Astrocyte (in vitro differentiated cells and primary cell): ENCODE measurements at regions not wholly inside any gene's neighbourhood (a gene's known extent, or its start where the extent isn't known, plus 50 kb on each side); places are given as distances from the start of the nearest gene placed in this dataset.

Source experiments
- DNase-seq: peaks from one replicate; pipeline ENCODE4 v3.0.0-alpha.2; 2010; ENCODE audit warnings: low read depth
- FAIRE-seq: peaks from 2 replicates; lab custom pipeline; 2011; peaks lifted over from hg19 to GRCh38; lab: Jason Lieb, UNC
- H2AFZ ChIP-seq: 2 replicates; pipeline ENCODE4 v1.6.0; 2012; ENCODE audit warnings: low read depth, low read length, inconsistent platforms
- H3K27ac ChIP-seq: 2 replicates; pipeline ENCODE4 v1.5.1; 2011; ENCODE audit warnings: low read depth, low read length, inconsistent platforms
- H3K27me3 ChIP-seq: 2 replicates; pipeline ENCODE4 v1.6.0; 2011; ENCODE audit warnings: low read length, inconsistent platforms; ENCODE audit not compliant: insufficient read depth
- H3K36me3 ChIP-seq: 2 replicates; pipeline ENCODE4 v1.5.1; 2011; ENCODE audit warnings: low read length, inconsistent platforms; ENCODE audit not compliant: insufficient read depth
- H3K4me1 ChIP-seq: 2 replicates; pipeline ENCODE4 v1.5.1; 2011; ENCODE audit warnings: low read length, inconsistent platforms; ENCODE audit not compliant: insufficient read depth
- H3K4me2 ChIP-seq: 2 replicates; pipeline ENCODE4 v1.6.0; 2012; ENCODE audit warnings: low read length, inconsistent platforms
- H3K4me3 ChIP-seq: 2 replicates; pipeline ENCODE4 v1.5.1; 2011; ENCODE audit warnings: low read depth, mild to moderate bottlenecking, low read length, inconsistent platforms; ENCODE audit not compliant: insufficient read depth
- H3K79me2 ChIP-seq: 2 replicates; pipeline ENCODE4 v1.6.0; 2012; ENCODE audit warnings: mild to moderate bottlenecking, low read length, inconsistent platforms; ENCODE audit not compliant: insufficient read depth
- H3K9ac ChIP-seq: 2 replicates; pipeline ENCODE4 v1.6.0; 2012; ENCODE audit warnings: mild to moderate bottlenecking, low read length, inconsistent platforms
- H3K9me3 ChIP-seq: 2 replicates; pipeline ENCODE4 v1.5.1; 2012; ENCODE audit warnings: low read depth, mild to moderate bottlenecking, low read length, inconsistent platforms; ENCODE audit not compliant: insufficient read depth
- H4K20me1 ChIP-seq: 2 replicates; pipeline ENCODE4 v1.6.0; 2012; ENCODE audit warnings: low read length, inconsistent platforms; ENCODE audit not compliant: insufficient read depth
- H3K27ac Mint-ChIP-seq: one replicate; pipeline ENCODE4 v1.8.0; 2021; ENCODE audit warnings: mild to moderate bottlenecking, mixed read lengths; ENCODE audit not compliant: unreplicated experiment
- H3K27me3 Mint-ChIP-seq: one replicate; pipeline ENCODE4 v1.8.0; 2021; ENCODE audit warnings: low read depth, mixed read lengths; ENCODE audit not compliant: unreplicated experiment
- H3K36me3 Mint-ChIP-seq: one replicate; pipeline ENCODE4 v1.8.0; 2021; ENCODE audit warnings: low read depth, mixed read lengths; ENCODE audit not compliant: unreplicated experiment
- H3K4me1 Mint-ChIP-seq: one replicate; pipeline ENCODE4 v1.8.0; 2021; ENCODE audit warnings: low read depth, mixed read lengths; ENCODE audit not compliant: unreplicated experiment
- H3K4me3 Mint-ChIP-seq: one replicate; pipeline ENCODE4 v1.8.0; 2021; ENCODE audit warnings: mild to moderate bottlenecking, moderate library complexity, mixed read lengths; ENCODE audit not compliant: unreplicated experiment
- H3K9me3 Mint-ChIP-seq: one replicate; pipeline ENCODE4 v1.8.0; 2021; ENCODE audit warnings: mild to moderate bottlenecking, mixed read lengths; ENCODE audit not compliant: unreplicated experiment
- CTCF ChIP-seq: IDR thresholded peaks from 2 replicates; pipeline ENCODE4 v1.5.1; 2011; ENCODE audit warnings: low read depth, mild to moderate bottlenecking, inconsistent platforms, low read length, moderate library complexity; ENCODE audit not compliant: insufficient read depth
- EZH2 ChIP-seq: IDR thresholded peaks from 2 replicates; pipeline ENCODE4 v1.6.1; 2012; ENCODE audit warnings: mild to moderate bottlenecking, low read length, inconsistent platforms; ENCODE audit not compliant: insufficient read depth

- no peaks in the 10 kb centered on the region for H3K79me2 ChIP-seq
- Mint-ChIP-seq H3K36me3 (no peaks in the 10 kb centered on the region), H3K27ac (no peak overlapping the region), H3K4me1 (no peaks in the 10 kb centered on the region), H3K4me3 (no peak overlapping the region), H3K9me3 (no peaks in the 10 kb centered on the region), H3K27me3 (peaks cover 8% of the 10 kb centered on the region)
- H3K9me3 ChIP-seq = no peaks in the 10 kb centered on the region
- H4K20me1 ChIP-seq = no peaks in the 10 kb centered on the region
- H3K4me3 ChIP-seq = no peak overlapping the region
- no peaks in the 10 kb centered on the region for H3K27me3 ChIP-seq
- H3K4me2 ChIP-seq = no peak overlapping the region
- FAIRE-seq (no peak), DNase-seq (no peak)
- no peak overlapping the region for H3K9ac ChIP-seq
- H2AFZ ChIP-seq = no peak overlapping the region
- H3K27ac ChIP-seq = no peak overlapping the region
- TF ChIP-seq CTCF (no peak), EZH2 (no peak)
- no peaks in the 10 kb centered on the region for H3K4me1 ChIP-seq
- H3K36me3 ChIP-seq = no peaks in the 10 kb centered on the region
These were observed 64.1 kb upstream of the OTX2 start for GRCh38 chr14:56874375-56874774.

GRCh38 chr14:56870336-56870735, 60.1 kb upstream of the OTX2 start:
- FAIRE-seq = no peak
- Histone ChIP-seq H3K27ac (no peak overlapping the region), H3K27me3 (no peaks in the 10 kb centered on the region), H2AFZ (no peak overlapping the region), H3K4me2 (no peak overlapping the region), H3K9me3 (no peaks in the 10 kb centered on the region), H4K20me1 (no peaks in the 10 kb centered on the region), H3K36me3 (no peaks in the 10 kb centered on the region), H3K4me3 (no peak overlapping the region), H3K4me1 (no peaks in the 10 kb centered on the region), H3K79me2 (no peaks in the 10 kb centered on the region), H3K9ac (no peak overlapping the region)
- TF ChIP-seq EZH2 (no peak), CTCF (no peak)
- Mint-ChIP-seq H3K4me3 (no peak overlapping the region), H3K27me3 (peaks cover 13% of the 10 kb centered on the region), H3K36me3 (no peaks in the 10 kb centered on the region), H3K9me3 (no peaks in the 10 kb centered on the region), H3K4me1 (no peaks in the 10 kb centered on the region), H3K27ac (no peak overlapping the region)
- DNase-seq = no peak

- Histone ChIP-seq H4K20me1 (no peaks in the 10 kb centered on the region), H3K9me3 (no peaks in the 10 kb centered on the region), H3K79me2 (no peaks in the 10 kb centered on the region), H3K27ac (no peak overlapping the region), H3K4me3 (no peak overlapping the region), H3K4me2 (no peak overlapping the region), H3K27me3 (no peaks in the 10 kb centered on the region), H3K9ac (no peak overlapping the region), H3K4me1 (no peaks in the 10 kb centered on the region), H3K36me3 (no peaks in the 10 kb centered on the region), H2AFZ (no peak overlapping the region)
- no peak for FAIRE-seq
- H3K4me1 Mint-ChIP-seq = no peaks in the 10 kb centered on the region
- no peaks in the 10 kb centered on the region for H3K36me3 Mint-ChIP-seq
- H3K4me3 Mint-ChIP-seq = no peak overlapping the region
- H3K9me3 Mint-ChIP-seq = no peaks in the 10 kb centered on the region
- H3K27me3 Mint-ChIP-seq = peaks cover 13% of the 10 kb centered on the region
- DNase-seq = no peak
- no peak for TF ChIP-seq CTCF
- TF ChIP-seq EZH2 = no peak
- no peak overlapping the region for H3K27ac Mint-ChIP-seq
These were observed 58.4 kb upstream of the OTX2 start for GRCh38 chr14:56868660-56869059.
